ENCODE measurements at regions not wholly inside any gene's neighbourhood (a gene's known extent, or its start where the extent isn't known, plus 50 kb on each side); places are given as distances from the start of the nearest gene placed in this dataset.
"Not testable (repeated sequence)": the region's sequence is repeated elsewhere in the genome, so short reads cannot be mapped to it uniquely, and the experiment has no call there.

DNA sequence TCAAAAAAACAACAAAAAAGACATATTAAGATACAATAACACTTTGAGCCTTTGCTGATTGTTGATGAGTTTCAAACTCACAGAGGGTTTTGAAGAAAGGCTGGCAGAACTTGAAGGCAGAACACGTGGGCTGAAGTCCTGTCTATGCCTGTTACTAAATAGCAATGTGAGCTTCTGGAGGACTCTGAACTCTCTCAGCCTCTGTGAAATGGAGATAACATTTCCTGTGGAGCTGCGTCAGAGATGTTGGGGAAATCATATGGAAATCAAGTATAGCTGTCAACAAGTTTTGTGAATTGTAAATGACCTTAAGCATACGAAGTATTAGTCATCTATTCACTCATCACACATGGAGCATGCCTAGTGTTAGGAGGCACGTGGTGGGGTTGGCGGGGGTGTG lies 130.4 kb upstream of the ERV3-1 start:
- TF ChIP-seq, protein P1, sequence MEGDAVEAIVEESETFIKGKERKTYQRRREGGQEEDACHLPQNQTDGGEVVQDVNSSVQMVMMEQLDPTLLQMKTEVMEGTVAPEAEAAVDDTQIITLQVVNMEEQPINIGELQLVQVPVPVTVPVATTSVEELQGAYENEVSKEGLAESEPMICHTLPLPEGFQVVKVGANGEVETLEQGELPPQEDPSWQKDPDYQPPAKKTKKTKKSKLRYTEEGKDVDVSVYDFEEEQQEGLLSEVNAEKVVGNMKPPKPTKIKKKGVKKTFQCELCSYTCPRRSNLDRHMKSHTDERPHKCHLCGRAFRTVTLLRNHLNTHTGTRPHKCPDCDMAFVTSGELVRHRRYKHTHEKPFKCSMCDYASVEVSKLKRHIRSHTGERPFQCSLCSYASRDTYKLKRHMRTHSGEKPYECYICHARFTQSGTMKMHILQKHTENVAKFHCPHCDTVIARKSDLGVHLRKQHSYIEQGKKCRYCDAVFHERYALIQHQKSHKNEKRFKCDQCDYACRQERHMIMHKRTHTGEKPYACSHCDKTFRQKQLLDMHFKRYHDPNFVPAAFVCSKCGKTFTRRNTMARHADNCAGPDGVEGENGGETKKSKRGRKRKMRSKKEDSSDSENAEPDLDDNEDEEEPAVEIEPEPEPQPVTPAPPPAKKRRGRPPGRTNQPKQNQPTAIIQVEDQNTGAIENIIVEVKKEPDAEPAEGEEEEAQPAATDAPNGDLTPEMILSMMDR (conservative IDR thresholded peaks at IDR 0.05 in 1 of 2, IDR thresholded peaks at IDR 0.05 in 1 of 2; ENCODE audit: low read depth in 1 of 2, low read length in 2 of 2) = not testable (repeated sequence)
- TF ChIP-seq EZH2 (IDR thresholded peaks at IDR 0.05; ENCODE audit: low read length, missing control alignments) = not testable (repeated sequence)
